ENCODE measurements at regions not wholly inside any gene's neighbourhood (a gene's known extent, or its start where the extent isn't known, plus 50 kb on each side); places are given as distances from the start of the nearest gene placed in this dataset.
"Not testable (repeated sequence)": the region's sequence is repeated elsewhere in the genome, so short reads cannot be mapped to it uniquely, and the experiment has no call there.

DNA sequence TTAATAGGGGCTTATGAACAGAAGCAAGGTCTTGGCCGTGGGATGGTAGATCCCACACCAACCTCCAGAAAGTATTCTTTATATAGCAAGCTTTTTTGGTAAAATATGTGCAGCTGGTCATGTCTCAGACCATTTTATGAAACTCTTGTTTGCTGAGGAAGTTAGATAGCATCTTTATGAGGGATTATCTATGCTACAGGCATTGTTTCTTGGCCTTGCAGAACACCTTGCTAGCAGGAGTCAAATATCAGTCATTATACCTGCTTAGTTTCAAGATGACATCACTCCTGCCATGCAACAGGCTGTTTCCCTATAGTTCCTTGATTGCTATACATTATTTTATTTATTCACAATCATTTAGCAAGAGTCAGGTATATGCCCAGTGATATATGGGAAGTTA is 84.8 kb upstream of the LRFN5 start:
- H3K27ac ChIP-seq: no peak overlapping the region
- no peak for TF ChIP-seq POLR2A (IDR thresholded peaks at IDR 0.05)
- TF ChIP-seq, protein P1, sequence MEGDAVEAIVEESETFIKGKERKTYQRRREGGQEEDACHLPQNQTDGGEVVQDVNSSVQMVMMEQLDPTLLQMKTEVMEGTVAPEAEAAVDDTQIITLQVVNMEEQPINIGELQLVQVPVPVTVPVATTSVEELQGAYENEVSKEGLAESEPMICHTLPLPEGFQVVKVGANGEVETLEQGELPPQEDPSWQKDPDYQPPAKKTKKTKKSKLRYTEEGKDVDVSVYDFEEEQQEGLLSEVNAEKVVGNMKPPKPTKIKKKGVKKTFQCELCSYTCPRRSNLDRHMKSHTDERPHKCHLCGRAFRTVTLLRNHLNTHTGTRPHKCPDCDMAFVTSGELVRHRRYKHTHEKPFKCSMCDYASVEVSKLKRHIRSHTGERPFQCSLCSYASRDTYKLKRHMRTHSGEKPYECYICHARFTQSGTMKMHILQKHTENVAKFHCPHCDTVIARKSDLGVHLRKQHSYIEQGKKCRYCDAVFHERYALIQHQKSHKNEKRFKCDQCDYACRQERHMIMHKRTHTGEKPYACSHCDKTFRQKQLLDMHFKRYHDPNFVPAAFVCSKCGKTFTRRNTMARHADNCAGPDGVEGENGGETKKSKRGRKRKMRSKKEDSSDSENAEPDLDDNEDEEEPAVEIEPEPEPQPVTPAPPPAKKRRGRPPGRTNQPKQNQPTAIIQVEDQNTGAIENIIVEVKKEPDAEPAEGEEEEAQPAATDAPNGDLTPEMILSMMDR (IDR thresholded peaks at IDR 0.05): no peak
- H3K9me3 ChIP-seq: no peaks in the 10 kb centered on the region
- no peaks in the 10 kb centered on the region for H3K36me3 ChIP-seq
- no peaks in the 10 kb centered on the region for H3K4me1 ChIP-seq
- no peak for DNase-seq
- intact Hi-C loops (cut with DNase I): no loop called here
- no peaks in the 10 kb centered on the region for H3K27me3 ChIP-seq
- 36% methylated on average over 1 of the region's 1 CpG; no CpG with 5 or more reads in 1 of the 2 donors for WGBS, 2 donors
- no peak overlapping the region for H3K4me3 ChIP-seq

- H3K4me1 ChIP-seq; H3K4me3 ChIP-seq; H3K9me3 ChIP-seq; H3K27me3 ChIP-seq; DNase-seq; intact Hi-C loops (cut with DNase I); H3K27ac ChIP-seq; H3K36me3 ChIP-seq: not testable (repeated sequence)
- WGBS, 2 donors: 67 to 82% methylated on average over 1 to 7 of the region's 11 CpGs
Measured at GRCh38 chr14:41518030-41518429, 88.6 kb upstream of the LRFN5 start.

GRCh38 chr14:41506552-41506951 is 100.1 kb upstream of the LRFN5 start:
- Histone ChIP-seq H3K27me3 (no peaks in the 10 kb centered on the region), H3K36me3 (no peaks in the 10 kb centered on the region), H3K4me1 (no peaks in the 10 kb centered on the region), H3K4me3 (no peak overlapping the region), H3K27ac (no peak overlapping the region), H3K9me3 (no peaks in the 10 kb centered on the region)
- TF ChIP-seq POLR2A (IDR thresholded peaks at IDR 0.05): no peak
- TF ChIP-seq, protein P1 (IDR thresholded peaks at IDR 0.05): no peak
- no peak for DNase-seq
- 26 to 44% methylated on average over 2 of the region's 2 CpGs for WGBS, 2 donors
- intact Hi-C loops (cut with DNase I): no loop called here

DNA sequence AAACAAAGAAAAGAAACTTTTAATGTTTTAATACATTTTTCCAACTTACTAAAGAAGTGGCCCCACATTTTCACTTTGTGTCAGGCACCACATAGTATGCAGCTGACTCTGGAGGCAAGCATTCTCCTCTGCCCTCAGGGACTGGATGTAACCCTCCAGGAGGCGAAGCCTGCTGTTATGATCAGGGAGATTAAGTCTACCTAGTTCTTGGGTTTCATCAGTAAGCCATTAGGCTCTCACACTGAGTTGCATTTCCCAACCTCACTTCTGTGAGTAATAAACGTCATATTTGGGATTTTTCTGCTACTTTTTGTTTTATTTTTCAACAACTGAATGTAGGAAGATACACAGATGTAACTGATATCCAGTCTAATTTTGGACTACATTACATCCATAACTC is 101.2 kb upstream of the LRFN5 start:
- intact Hi-C loops (cut with DNase I): no loop called here
- Histone ChIP-seq H3K4me3 (no peak overlapping the region), H3K36me3 (no peaks in the 10 kb centered on the region), H3K4me1 (no peaks in the 10 kb centered on the region), H3K9me3 (no peaks in the 10 kb centered on the region), H3K27me3 (no peaks in the 10 kb centered on the region), H3K27ac (no peak overlapping the region)
- DNase-seq: no peak
- TF ChIP-seq POLR2A (IDR thresholded peaks at IDR 0.05): no peak
- TF ChIP-seq, protein P1 (IDR thresholded peaks at IDR 0.05): no peak
- WGBS, 2 donors: 48 to 51% methylated on average over 2 of the region's 2 CpGs

DNA sequence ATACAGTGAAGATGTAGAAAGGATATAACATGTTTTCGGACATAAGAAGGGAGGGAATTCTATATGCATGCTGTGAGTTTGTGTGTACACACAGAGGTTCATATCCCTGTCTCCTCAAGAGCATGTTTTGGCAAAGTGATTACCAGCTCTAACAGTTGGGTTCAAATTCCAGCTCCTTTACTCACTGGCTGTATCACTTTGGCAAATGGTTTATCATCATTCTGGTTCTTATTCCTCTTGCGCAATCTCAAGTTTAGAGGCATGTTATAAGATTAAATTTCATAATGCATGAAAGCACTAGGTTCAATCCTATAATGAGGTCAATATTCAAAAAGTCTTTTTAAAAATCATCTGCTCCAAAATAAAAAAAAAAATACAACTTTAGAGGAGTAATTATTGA is 107.7 kb upstream of the LRFN5 start:
- intact Hi-C loops (cut with DNase I): no loop called here

DNA sequence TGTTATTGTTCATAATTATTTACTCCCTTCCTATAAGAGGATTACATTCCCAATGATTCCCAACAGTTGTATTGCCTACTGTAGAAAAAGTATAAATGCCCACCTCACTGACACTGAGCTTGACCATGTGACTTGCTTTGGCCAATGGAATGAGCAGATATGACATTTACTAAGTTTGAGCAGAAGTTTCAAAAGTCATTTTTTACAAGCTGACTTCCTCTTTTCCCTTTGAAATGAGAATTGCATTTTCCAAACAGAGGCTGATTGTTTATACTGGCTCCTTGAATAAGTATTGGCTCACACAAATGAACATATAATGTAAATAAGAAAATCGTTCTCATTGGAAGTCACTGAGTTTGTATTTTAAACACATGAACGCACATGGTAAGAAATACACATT is 116.4 kb upstream of the LRFN5 start:
- Histone ChIP-seq H3K36me3 (no peaks in the 10 kb centered on the region), H3K27ac (no peak overlapping the region), H3K4me3 (no peak overlapping the region), H3K4me1 (no peaks in the 10 kb centered on the region), H3K27me3 (no peaks in the 10 kb centered on the region), H3K9me3 (no peaks in the 10 kb centered on the region)
- TF ChIP-seq, protein P1 (IDR thresholded peaks at IDR 0.05): no peak
- no peak for TF ChIP-seq POLR2A (IDR thresholded peaks at IDR 0.05)
- WGBS, 2 donors: 51 to 54% methylated on average over 2 of the region's 2 CpGs
- no peak for DNase-seq
- intact Hi-C loops (cut with DNase I): no loop called here

More for the DNA sequence above, 107.7 kb upstream of the LRFN5 start:
- TF ChIP-seq POLR2A (IDR thresholded peaks at IDR 0.05): no peak
- TF ChIP-seq, protein P1 (IDR thresholded peaks at IDR 0.05): no peak
- Histone ChIP-seq H3K4me1 (no peaks in the 10 kb centered on the region), H3K36me3 (no peaks in the 10 kb centered on the region), H3K4me3 (no peak overlapping the region), H3K27ac (no peak overlapping the region), H3K9me3 (no peaks in the 10 kb centered on the region), H3K27me3 (no peaks in the 10 kb centered on the region)
- DNase-seq: no peak
- WGBS, 2 donors: 89 to 93% methylated on average over 2 of the region's 2 CpGs
